ENCODE measurements at regions not wholly inside any gene's neighbourhood (a gene's known extent, or its start where the extent isn't known, plus 50 kb on each side); places are given as distances from the start of the nearest gene placed in this dataset.

- Histone ChIP-seq H3K27ac (replicated peaks in 1 of 4) (no peak overlapping the region), H3K27me3 (peaks cover 0 to 49% (median 0%) of the 10 kb centered on the region in 4 donors), H3K9me3 (peaks cover 0 to 12% (median 9%) of the 10 kb centered on the region in 4 donors), H3K4me3 (peak overlapping the region; percentile 33 to 41 (median 38)), H3K4me1 (peaks cover 0 to 14% (median 11%) of the 10 kb centered on the region in 4 donors), H3K36me3 (no peaks in the 10 kb centered on the region)
- no peak for TF ChIP-seq CTCF (IDR thresholded peaks at IDR 0.05)
- TF ChIP-seq POLR2AphosphoS5 (IDR thresholded peaks at IDR 0.05), result no peak
- TF ChIP-seq EP300 (IDR thresholded peaks at IDR 0.05), result no peak
- no peak for TF ChIP-seq POLR2A (IDR thresholded peaks at IDR 0.05; ENCODE audit: low read depth)
- 16% methylated on average over 9 of the region's 9 CpGs for WGBS
- intact Hi-C loops (cut with DNase I), result no loop called here
- no peak for DNase-seq (ENCODE audit: extremely low spot score)
Observed at GRCh38 chr14:97458255-97458654, 661.1 kb downstream of the VRK1 start.

- peak overlapping the region; percentile 33 to 41 (median 38) for H3K4me3 ChIP-seq
- intact Hi-C loops (cut with DNase I), result no loop called here
- peaks cover 0 to 14% (median 11%) of the 10 kb centered on the region in 4 donors for H3K4me1 ChIP-seq
Observed at GRCh38 chr14:97458661-97459579, 661.7 kb downstream of the VRK1 start.

GRCh38 chr14:97462081-97462480, 664.9 kb downstream of the VRK1 start:
- H3K9me3 ChIP-seq, result peaks cover 0 to 12% (median 9%) of the 10 kb centered on the region in 4 donors
- DNase-seq (ENCODE audit: extremely low spot score), result no peak
- peaks cover 0 to 14% (median 11%) of the 10 kb centered on the region in 4 donors for H3K4me1 ChIP-seq
- intact Hi-C loops (cut with DNase I), result no loop called here
- no peak overlapping the region for H3K27ac ChIP-seq (replicated peaks in 1 of 4)
- TF ChIP-seq POLR2AphosphoS5 (IDR thresholded peaks at IDR 0.05) (no peak), CTCF (IDR thresholded peaks at IDR 0.05) (no peak), POLR2A (IDR thresholded peaks at IDR 0.05; ENCODE audit: low read depth) (no peak), EP300 (IDR thresholded peaks at IDR 0.05) (no peak)
- no peak overlapping the region for H3K4me3 ChIP-seq
- peaks cover 0 to 28% (median 0%) of the 10 kb centered on the region in 4 donors for H3K27me3 ChIP-seq
- H3K36me3 ChIP-seq, result no peaks in the 10 kb centered on the region
- WGBS, result 81% methylated on average over 2 of the region's 2 CpGs

More at GRCh38 chr14:97458661-97459579, 661.7 kb downstream of the VRK1 start:
- no peak overlapping the region for H3K27ac ChIP-seq (replicated peaks in 1 of 4)
- H3K27me3 ChIP-seq, result peaks cover 0 to 49% (median 0%) of the 10 kb centered on the region in 4 donors
- H3K36me3 ChIP-seq, result no peaks in the 10 kb centered on the region
- peaks cover 0 to 12% (median 9%) of the 10 kb centered on the region in 4 donors for H3K9me3 ChIP-seq
- TF ChIP-seq EP300 (IDR thresholded peaks at IDR 0.05) (no peak), CTCF (IDR thresholded peaks at IDR 0.05) (no peak), POLR2A (IDR thresholded peaks at IDR 0.05; ENCODE audit: low read depth) (no peak), POLR2AphosphoS5 (IDR thresholded peaks at IDR 0.05) (no peak)
- DNase-seq (ENCODE audit: extremely low spot score), result no peak
- 13% methylated on average over 33 of the region's 33 CpGs for WGBS

- TF ChIP-seq EP300 (IDR thresholded peaks at IDR 0.05) (no peak), CTCF (IDR thresholded peaks at IDR 0.05) (no peak), POLR2A (IDR thresholded peaks at IDR 0.05; ENCODE audit: low read depth) (no peak), POLR2AphosphoS5 (IDR thresholded peaks at IDR 0.05) (no peak)
- intact Hi-C loops (cut with DNase I), result no loop called here
- peak; percentile 39 for DNase-seq (ENCODE audit: extremely low spot score)
- Histone ChIP-seq H3K4me3 (no peak overlapping the region), H3K27me3 (peaks cover 0 to 10% (median 0%) of the 10 kb centered on the region in 4 donors), H3K4me1 (no peaks in the 10 kb centered on the region), H3K27ac (replicated peaks in 1 of 4) (no peak overlapping the region), H3K9me3 (no peaks in the 10 kb centered on the region), H3K36me3 (no peaks in the 10 kb centered on the region)
- WGBS, result 68% methylated on average over 6 of the region's 6 CpGs
Observed at GRCh38 chr14:97468220-97468619, 671.0 kb downstream of the VRK1 start.
